Activated CD4-positive, alpha-beta T cell treated with anti-CD3 and anti-CD28 coated beads for 36 hours (primary cell): ENCODE measurements at regions not wholly inside any gene's neighbourhood (a gene's known extent, or its start where the extent isn't known, plus 50 kb on each side); places are given as distances from the start of the nearest gene placed in this dataset.

Experiments
- ATAC-seq: fragments of 200-7000 bp; cut with Tn5 transposase; one replicate; pipeline ENCODE4 v1.10.0; 2021; ENCODE audit warnings: mild to moderate bottlenecking, moderate library complexity
- CTCF ChIA-PET: fragments of 350-600 bp; sonication (Branson Sonifier 250); formaldehyde crosslinking; loops from one replicate; lab custom pipeline; 2021; ENCODE audit warnings: antibody characterized with exemption; lab: Charles Lee
- POLR2A ChIA-PET: fragments of 350-600 bp; sonication (Branson Sonifier 250); formaldehyde crosslinking; loops from one replicate; lab custom pipeline; 2021; ENCODE audit warnings: antibody characterized with exemption, inconsistent platforms; lab: Charles Lee
- DNase-seq: peaks from one replicate; pipeline ENCODE4 v3.0.0-alpha.2; 2020
- H3K27ac Mint-ChIP-seq: one replicate; pipeline ENCODE4 v1.8.0; 2021; ENCODE audit warnings: mixed read lengths
- H3K27me3 Mint-ChIP-seq: one replicate; pipeline ENCODE4 v1.8.0; 2021; ENCODE audit warnings: mixed read lengths
- H3K36me3 Mint-ChIP-seq: one replicate; pipeline ENCODE4 v1.8.0; 2021; ENCODE audit warnings: low read depth, mixed read lengths
- H3K4me1 Mint-ChIP-seq: one replicate; pipeline ENCODE4 v1.8.0; 2021; ENCODE audit warnings: mixed read lengths
- H3K4me3 Mint-ChIP-seq: one replicate; pipeline ENCODE4 v1.8.0; 2021; ENCODE audit warnings: mild to moderate bottlenecking, moderate library complexity, mixed read lengths
- H3K9me3 Mint-ChIP-seq: one replicate; pipeline ENCODE4 v1.8.0; 2021; ENCODE audit warnings: low read depth, mixed read lengths
- intact Hi-C, 2 experiments: fragments of 100-400 bp; cut with DNase I in 1 of 2; cut with micrococcal nuclease in 1 of 2; formaldehyde crosslinking; loops; one replicate each; pipeline versions ENCODE4 v1.14.2 to v1.15.1; 2022 to 2024; cut with DNase I, micrococcal nuclease

DNA sequence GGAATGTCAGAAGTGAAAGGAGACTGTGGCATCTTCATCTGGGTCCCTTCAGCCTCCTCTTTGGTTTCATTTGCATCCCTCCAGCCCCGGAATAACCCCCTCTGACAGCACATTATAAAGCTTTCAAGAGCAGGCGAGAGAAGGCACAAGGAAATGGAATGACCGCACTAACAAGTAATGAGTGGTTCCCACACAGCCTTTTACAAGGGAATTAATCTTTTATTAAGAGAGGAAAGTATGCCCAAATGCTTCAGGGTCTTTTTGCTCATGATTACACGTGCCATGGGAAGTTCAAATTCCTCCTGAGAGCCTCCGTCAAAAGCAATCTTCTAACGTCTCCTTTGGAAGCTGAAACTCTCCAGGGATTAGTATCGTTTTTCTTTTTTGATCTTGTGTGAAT, 347.0 kb downstream of the BTBD3 start:
- Mint-ChIP-seq H3K4me1 (no peaks in the 10 kb centered on the region), H3K27me3 (no peaks in the 10 kb centered on the region), H3K9me3 (peaks cover 2% of the 10 kb centered on the region), H3K4me3 (no peak overlapping the region), H3K36me3 (no peaks in the 10 kb centered on the region), H3K27ac (no peak overlapping the region)
- no peak for DNase-seq
- intact Hi-C loops: no loop called here
- ATAC-seq: no peak
- ChIA-PET CTCF (no interaction called here), POLR2A (no interaction called here)

- H3K27ac Mint-ChIP-seq: no peak overlapping the region
- no peak for ATAC-seq
- H3K9me3 Mint-ChIP-seq: peaks cover 2% of the 10 kb centered on the region
- intact Hi-C loops: no loop called here
- H3K27me3 Mint-ChIP-seq: no peaks in the 10 kb centered on the region
- CTCF ChIA-PET: no interaction called here
- H3K4me3 Mint-ChIP-seq: no peak overlapping the region
- H3K4me1 Mint-ChIP-seq: no peaks in the 10 kb centered on the region
- POLR2A ChIA-PET: no interaction called here
- DNase-seq: no peak
- no peaks in the 10 kb centered on the region for H3K36me3 Mint-ChIP-seq
Measured at GRCh38 chr20:12265662-12266061, 348.0 kb downstream of the BTBD3 start.

GRCh38 chr20:12269579-12269978, 351.9 kb downstream of the BTBD3 start:
- H3K27me3 Mint-ChIP-seq: no peaks in the 10 kb centered on the region

DNA sequence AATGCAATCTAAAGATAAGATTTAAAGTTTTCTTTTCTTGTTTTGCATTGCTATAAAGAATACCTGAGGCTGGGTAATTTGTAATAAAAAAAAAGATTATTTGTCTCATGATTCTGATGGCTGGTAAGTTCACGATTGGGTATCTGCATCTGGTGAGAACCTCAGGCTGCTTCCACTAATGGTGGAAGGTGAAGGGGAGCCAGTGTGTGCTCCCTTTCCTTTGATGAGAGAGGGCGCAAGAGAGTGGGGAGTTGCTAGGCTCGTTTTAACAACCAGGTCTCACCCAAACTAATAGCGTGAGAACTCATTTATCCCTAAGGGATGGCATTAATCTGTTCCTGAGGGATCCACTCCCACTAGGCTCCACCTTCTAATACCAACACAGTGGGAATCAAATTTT, 353.2 kb downstream of the BTBD3 start:
- CTCF ChIA-PET: no interaction called here
- H3K4me1 Mint-ChIP-seq: no peaks in the 10 kb centered on the region
- no peaks in the 10 kb centered on the region for H3K27me3 Mint-ChIP-seq
- no peak for DNase-seq
- POLR2A ChIA-PET: no interaction called here
- no peak overlapping the region for H3K27ac Mint-ChIP-seq
- H3K36me3 Mint-ChIP-seq: no peaks in the 10 kb centered on the region
- no peak overlapping the region for H3K4me3 Mint-ChIP-seq
- no peak for ATAC-seq
- intact Hi-C loops: no loop called here
- no peaks in the 10 kb centered on the region for H3K9me3 Mint-ChIP-seq

More at GRCh38 chr20:12269579-12269978, 351.9 kb downstream of the BTBD3 start:
- DNase-seq: no peak
- Mint-ChIP-seq H3K4me1 (no peaks in the 10 kb centered on the region), H3K9me3 (peaks cover under 1% of the 10 kb centered on the region), H3K36me3 (no peaks in the 10 kb centered on the region), H3K4me3 (no peak overlapping the region), H3K27ac (no peak overlapping the region)
- intact Hi-C loops: no loop called here
- ATAC-seq: no peak
- POLR2A ChIA-PET: no interaction called here
- CTCF ChIA-PET: interaction anchor here (0.7 kb wide), 1 partner anchor 130 kb away, joined by 5 read pairs; no protein-coding TSS in a partner anchor

DNA sequence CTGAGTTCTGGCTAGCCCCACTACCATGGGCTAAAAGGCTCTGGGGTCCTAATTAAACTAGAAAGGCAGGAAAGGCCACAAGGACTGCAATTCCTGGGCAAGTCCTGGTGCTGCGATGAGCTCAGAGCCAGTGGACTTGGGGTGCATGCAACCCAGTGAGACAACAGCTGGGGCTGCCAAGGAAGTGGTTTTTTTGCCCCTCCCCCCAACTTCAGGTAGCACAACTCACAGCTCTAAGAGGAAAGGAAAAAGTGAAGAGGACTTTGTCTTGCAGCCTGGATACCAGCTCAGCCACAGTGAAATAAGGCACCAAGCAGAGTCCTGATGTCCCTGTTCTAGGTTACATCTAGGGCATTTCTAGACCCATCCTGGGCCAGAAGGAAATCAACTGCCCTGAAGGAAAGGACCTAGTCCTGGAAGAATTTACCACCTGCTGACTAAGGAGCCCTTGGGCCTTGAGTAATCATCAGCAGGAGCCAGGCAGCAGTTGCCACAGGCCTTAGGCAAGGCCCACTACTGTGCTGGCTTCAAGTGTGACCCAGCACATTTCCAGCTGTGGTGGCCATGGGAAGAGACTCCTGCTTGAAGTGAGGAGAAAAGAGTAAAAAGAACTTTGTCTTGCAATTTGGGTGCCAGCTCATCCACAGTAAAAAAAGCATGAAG, 358.4 kb downstream of the BTBD3 start:
- ATAC-seq (no peak), DNase-seq (no peak)
- Mint-ChIP-seq H3K36me3 (no peaks in the 10 kb centered on the region), H3K27ac (no peak overlapping the region), H3K9me3 (peaks cover 5% of the 10 kb centered on the region), H3K27me3 (no peaks in the 10 kb centered on the region), H3K4me1 (no peaks in the 10 kb centered on the region), H3K4me3 (no peak overlapping the region)
- POLR2A ChIA-PET: no interaction called here
- intact Hi-C loops: no loop called here
- CTCF ChIA-PET: no interaction called here

GRCh38 chr20:12287575-12287974, 369.9 kb downstream of the BTBD3 start:
- no peak for ATAC-seq
- POLR2A ChIA-PET: no interaction called here

DNA sequence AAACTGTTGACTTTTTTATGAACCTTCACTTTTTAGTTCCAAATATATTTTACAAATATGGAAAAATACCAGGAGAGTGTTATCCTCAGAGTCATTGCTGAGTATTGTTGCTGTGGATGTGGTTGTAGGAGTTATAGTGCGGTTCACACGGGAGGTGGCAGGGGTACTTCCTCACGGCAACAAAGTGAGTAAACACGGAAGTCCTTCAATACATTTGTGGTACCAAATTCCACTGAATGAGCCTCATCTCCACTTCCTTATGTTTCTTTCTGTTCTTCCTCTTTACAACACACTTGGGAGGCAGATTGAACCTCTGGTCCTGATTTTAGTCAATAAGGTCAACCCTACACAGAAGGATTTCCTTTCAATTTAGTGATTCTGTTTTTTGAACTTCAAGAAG, 371.8 kb downstream of the BTBD3 start:
- ChIA-PET CTCF (no interaction called here), POLR2A (no interaction called here)
- Mint-ChIP-seq H3K27ac (no peak overlapping the region), H3K27me3 (no peaks in the 10 kb centered on the region), H3K4me1 (no peaks in the 10 kb centered on the region), H3K4me3 (no peak overlapping the region), H3K9me3 (peaks cover 13% of the 10 kb centered on the region), H3K36me3 (no peaks in the 10 kb centered on the region)
- DNase-seq (no peak), ATAC-seq (no peak)
- intact Hi-C loops: no loop called here

More at GRCh38 chr20:12287575-12287974, 369.9 kb downstream of the BTBD3 start:
- Mint-ChIP-seq H3K4me1 (no peaks in the 10 kb centered on the region), H3K27ac (no peak overlapping the region), H3K4me3 (no peak overlapping the region), H3K36me3 (no peaks in the 10 kb centered on the region), H3K9me3 (peaks cover 12% of the 10 kb centered on the region), H3K27me3 (no peaks in the 10 kb centered on the region)
- intact Hi-C loops: no loop called here
- no peak for DNase-seq
- CTCF ChIA-PET: no interaction called here

DNA sequence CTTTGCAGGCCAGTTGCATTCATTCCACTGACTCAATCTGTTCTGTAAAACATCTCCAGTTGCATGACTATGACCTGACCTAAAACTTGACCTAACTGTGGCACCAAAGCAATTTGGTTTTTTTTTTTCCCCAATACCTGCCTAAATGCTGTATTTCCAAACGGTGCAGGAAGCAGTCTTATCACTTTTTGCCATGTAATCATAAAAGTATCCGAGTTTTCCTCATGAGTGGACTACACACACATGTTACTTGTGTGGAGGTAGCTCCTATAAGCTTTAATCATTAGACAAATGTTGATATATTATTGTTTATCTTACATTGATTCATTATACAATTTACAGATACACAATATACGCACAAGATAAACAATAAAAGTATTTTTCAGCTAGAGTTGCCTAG, 373.7 kb downstream of the BTBD3 start:
- intact Hi-C loops: no loop called here
- no peak for DNase-seq
- ATAC-seq: no peak
- Mint-ChIP-seq H3K36me3 (no peaks in the 10 kb centered on the region), H3K27ac (no peak overlapping the region), H3K27me3 (no peaks in the 10 kb centered on the region), H3K4me3 (no peak overlapping the region), H3K4me1 (no peaks in the 10 kb centered on the region), H3K9me3 (peaks cover 17% of the 10 kb centered on the region)
- ChIA-PET POLR2A (no interaction called here), CTCF (no interaction called here)

- CTCF ChIA-PET: no interaction called here
- Mint-ChIP-seq H3K4me1 (no peaks in the 10 kb centered on the region), H3K4me3 (no peak overlapping the region), H3K36me3 (no peaks in the 10 kb centered on the region), H3K27me3 (no peaks in the 10 kb centered on the region), H3K27ac (no peak overlapping the region), H3K9me3 (peaks cover 29% of the 10 kb centered on the region)
- intact Hi-C loops: no loop called here
- no peak for DNase-seq
- no peak for ATAC-seq
- POLR2A ChIA-PET: no interaction called here
Measured at GRCh38 chr20:12293900-12294299, 376.2 kb downstream of the BTBD3 start.

DNA sequence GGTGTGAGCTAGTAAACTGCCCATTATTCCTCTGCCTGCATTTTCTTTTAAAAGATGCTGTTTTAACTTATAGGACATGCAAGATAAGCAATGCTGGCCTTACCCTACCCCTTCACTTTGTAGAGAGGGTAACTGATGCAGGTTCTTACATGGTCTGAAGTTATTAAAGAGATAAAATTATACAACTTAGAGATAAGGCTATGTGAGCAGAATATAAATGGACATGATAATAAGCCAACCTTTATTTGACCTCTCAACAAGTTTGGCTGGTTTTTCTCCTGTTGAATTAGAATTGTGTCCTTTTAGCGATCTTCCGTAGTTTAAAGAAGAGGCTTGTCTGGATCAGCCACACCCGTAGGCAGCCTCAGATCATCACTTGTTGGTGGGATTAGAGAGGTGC, 377.0 kb downstream of the BTBD3 start:
- ATAC-seq (no peak), DNase-seq (no peak)
- Mint-ChIP-seq H3K36me3 (no peaks in the 10 kb centered on the region), H3K4me3 (no peak overlapping the region), H3K27me3 (no peaks in the 10 kb centered on the region), H3K9me3 (peaks cover 28% of the 10 kb centered on the region), H3K4me1 (no peaks in the 10 kb centered on the region), H3K27ac (no peak overlapping the region)
- intact Hi-C loops: no loop called here
- ChIA-PET POLR2A (no interaction called here), CTCF (no interaction called here)

GRCh38 chr20:12305188-12305950, 387.7 kb downstream of the BTBD3 start:
- no peak for DNase-seq
- intact Hi-C loops: no loop called here
- ChIA-PET CTCF (no interaction called here), POLR2A (no interaction called here)
- H3K9me3 Mint-ChIP-seq: peaks cover 14% of the 10 kb centered on the region
- ATAC-seq: no peak
- H3K4me1 Mint-ChIP-seq: no peaks in the 10 kb centered on the region
- no peaks in the 10 kb centered on the region for H3K27me3 Mint-ChIP-seq
- no peak overlapping the region for H3K4me3 Mint-ChIP-seq
- H3K27ac Mint-ChIP-seq: no peak overlapping the region
- no peaks in the 10 kb centered on the region for H3K36me3 Mint-ChIP-seq

DNA sequence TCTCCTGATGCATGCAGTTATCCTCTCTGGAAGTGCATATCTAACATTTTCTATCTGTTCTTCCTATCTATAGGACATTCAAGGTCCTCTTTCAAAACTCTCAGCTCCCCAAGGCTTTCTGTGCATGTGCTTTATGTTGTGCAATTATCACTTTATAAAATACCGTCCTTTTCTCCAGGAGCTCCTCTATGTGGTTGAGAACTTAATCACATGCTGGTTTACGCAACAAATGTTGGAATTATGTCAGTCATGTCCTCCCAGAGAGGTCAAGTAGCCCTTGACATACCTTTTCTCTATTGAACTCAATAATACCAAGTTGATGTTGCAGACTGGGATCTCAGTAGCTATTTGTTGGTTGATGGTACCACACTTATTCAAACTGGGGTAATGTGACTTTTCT, 388.4 kb downstream of the BTBD3 start:
- intact Hi-C loops: no loop called here
- CTCF ChIA-PET: no interaction called here
- Mint-ChIP-seq H3K27me3 (no peaks in the 10 kb centered on the region), H3K4me3 (no peak overlapping the region), H3K9me3 (peaks cover 16% of the 10 kb centered on the region), H3K36me3 (no peaks in the 10 kb centered on the region), H3K27ac (no peak overlapping the region), H3K4me1 (no peaks in the 10 kb centered on the region)
- no peak for DNase-seq
- POLR2A ChIA-PET: no interaction called here
- ATAC-seq: no peak
